OCI-LY7 (cell line): ENCODE measurements at regions not wholly inside any gene's neighbourhood (a gene's known extent, or its start where the extent isn't known, plus 50 kb on each side); places are given as distances from the start of the nearest gene placed in this dataset.

Source experiments
- EZH2phosphoT487 ChIP-seq: fragments of 200-600 bp; sonication (generic); IDR thresholded peaks from 2 replicates; pipeline ENCODE4 v1.6.1; 2018; ENCODE audit warnings: low read depth, borderline replicate concordance, mild to moderate bottlenecking, mixed run types, antibody characterized with exemption, low read length, moderate library complexity, mixed read lengths
- TF ChIP-seq, protein P1 (sequence below): fragments of 200-600 bp; sonication (generic); conservative IDR thresholded peaks from 2 replicates; pipeline ENCODE4 v1.5.1; 2014; ENCODE audit warnings: mild to moderate bottlenecking, antibody characterized with exemption, low read length, moderate library complexity, mixed read lengths

GRCh38 chr10:52424341-52424740 lies 110.3 kb downstream of the DKK1 start:
- TF ChIP-seq, protein P1, sequence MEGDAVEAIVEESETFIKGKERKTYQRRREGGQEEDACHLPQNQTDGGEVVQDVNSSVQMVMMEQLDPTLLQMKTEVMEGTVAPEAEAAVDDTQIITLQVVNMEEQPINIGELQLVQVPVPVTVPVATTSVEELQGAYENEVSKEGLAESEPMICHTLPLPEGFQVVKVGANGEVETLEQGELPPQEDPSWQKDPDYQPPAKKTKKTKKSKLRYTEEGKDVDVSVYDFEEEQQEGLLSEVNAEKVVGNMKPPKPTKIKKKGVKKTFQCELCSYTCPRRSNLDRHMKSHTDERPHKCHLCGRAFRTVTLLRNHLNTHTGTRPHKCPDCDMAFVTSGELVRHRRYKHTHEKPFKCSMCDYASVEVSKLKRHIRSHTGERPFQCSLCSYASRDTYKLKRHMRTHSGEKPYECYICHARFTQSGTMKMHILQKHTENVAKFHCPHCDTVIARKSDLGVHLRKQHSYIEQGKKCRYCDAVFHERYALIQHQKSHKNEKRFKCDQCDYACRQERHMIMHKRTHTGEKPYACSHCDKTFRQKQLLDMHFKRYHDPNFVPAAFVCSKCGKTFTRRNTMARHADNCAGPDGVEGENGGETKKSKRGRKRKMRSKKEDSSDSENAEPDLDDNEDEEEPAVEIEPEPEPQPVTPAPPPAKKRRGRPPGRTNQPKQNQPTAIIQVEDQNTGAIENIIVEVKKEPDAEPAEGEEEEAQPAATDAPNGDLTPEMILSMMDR, result no peak
- no peak for TF ChIP-seq EZH2phosphoT487
